ENCODE measurements at regions not wholly inside any gene's neighbourhood (a gene's known extent, or its start where the extent isn't known, plus 50 kb on each side); places are given as distances from the start of the nearest gene placed in this dataset.

GRCh38 chr6:104595311-104595820 is 264.4 kb downstream of the HACE1 start:
- in situ Hi-C loops (cut with HindIII; ENCODE audit: low pct_unique_long_range_greater_than_20kb, low sequenced_read_pairs), result no loop called here
- no peak for DNase-seq (ENCODE audit: low read depth)

GRCh38 chr6:104591573-104592334 is 268.0 kb downstream of the HACE1 start:
- DNase-seq (ENCODE audit: low read depth), result no peak
- in situ Hi-C loops (cut with HindIII; ENCODE audit: low pct_unique_long_range_greater_than_20kb, low sequenced_read_pairs), result no loop called here

GRCh38 chr6:104589940-104590339 is 269.8 kb downstream of the HACE1 start:
- no peak for DNase-seq (ENCODE audit: low read depth)
- in situ Hi-C loops (cut with HindIII; ENCODE audit: low pct_unique_long_range_greater_than_20kb, low sequenced_read_pairs), result no loop called here

GRCh38 chr6:104585646-104586045 is 274.1 kb downstream of the HACE1 start:
- DNase-seq (ENCODE audit: low read depth), result no peak
- in situ Hi-C loops (cut with HindIII; ENCODE audit: low pct_unique_long_range_greater_than_20kb, low sequenced_read_pairs), result no loop called here

- in situ Hi-C loops (cut with HindIII; ENCODE audit: low pct_unique_long_range_greater_than_20kb, low sequenced_read_pairs), result no loop called here
- no peak for DNase-seq (ENCODE audit: low read depth)
Measured at GRCh38 chr6:104580452-104580851, 279.3 kb downstream of the HACE1 start.

GRCh38 chr6:104579310-104579863 is 280.3 kb downstream of the HACE1 start:
- in situ Hi-C loops (cut with HindIII; ENCODE audit: low pct_unique_long_range_greater_than_20kb, low sequenced_read_pairs), result no loop called here
- DNase-seq (ENCODE audit: low read depth), result no peak

GRCh38 chr6:104575536-104575935 is 284.2 kb downstream of the HACE1 start:
- in situ Hi-C loops (cut with HindIII; ENCODE audit: low pct_unique_long_range_greater_than_20kb, low sequenced_read_pairs), result no loop called here
- no peak for DNase-seq (ENCODE audit: low read depth)

GRCh38 chr6:104574135-104574750 is 285.5 kb downstream of the HACE1 start:
- DNase-seq (ENCODE audit: low read depth), result no peak
- in situ Hi-C loops (cut with HindIII; ENCODE audit: low pct_unique_long_range_greater_than_20kb, low sequenced_read_pairs), result no loop called here

- DNase-seq (ENCODE audit: low read depth), result no peak
- in situ Hi-C loops (cut with HindIII; ENCODE audit: low pct_unique_long_range_greater_than_20kb, low sequenced_read_pairs), result no loop called here
Measured at GRCh38 chr6:104573350-104573749, 286.4 kb downstream of the HACE1 start.

- no peak for DNase-seq (ENCODE audit: low read depth)
- in situ Hi-C loops (cut with HindIII; ENCODE audit: low pct_unique_long_range_greater_than_20kb, low sequenced_read_pairs), result no loop called here
Measured at GRCh38 chr6:104572901-104573300, 286.8 kb downstream of the HACE1 start.

- DNase-seq (ENCODE audit: low read depth), result no peak
- in situ Hi-C loops (cut with HindIII; ENCODE audit: low pct_unique_long_range_greater_than_20kb, low sequenced_read_pairs), result no loop called here
Measured at GRCh38 chr6:104566411-104566810, 293.3 kb downstream of the HACE1 start.

GRCh38 chr6:104563306-104563705 is 296.4 kb downstream of the HACE1 start:
- in situ Hi-C loops (cut with HindIII; ENCODE audit: low pct_unique_long_range_greater_than_20kb, low sequenced_read_pairs), result no loop called here
- DNase-seq (ENCODE audit: low read depth), result no peak

GRCh38 chr6:104559435-104560202 is 300.1 kb downstream of the HACE1 start:
- in situ Hi-C loops (cut with HindIII; ENCODE audit: low pct_unique_long_range_greater_than_20kb, low sequenced_read_pairs), result no loop called here
- no peak for DNase-seq (ENCODE audit: low read depth)

- DNase-seq (ENCODE audit: low read depth), result no peak
- in situ Hi-C loops (cut with HindIII; ENCODE audit: low pct_unique_long_range_greater_than_20kb, low sequenced_read_pairs), result no loop called here
Measured at GRCh38 chr6:104558746-104559145, 301.0 kb downstream of the HACE1 start.

- in situ Hi-C loops (cut with HindIII; ENCODE audit: low pct_unique_long_range_greater_than_20kb, low sequenced_read_pairs), result no loop called here
- DNase-seq (ENCODE audit: low read depth), result no peak
Measured at GRCh38 chr6:104548297-104548696, 311.4 kb downstream of the HACE1 start.

- DNase-seq (ENCODE audit: low read depth), result no peak
- in situ Hi-C loops (cut with HindIII; ENCODE audit: low pct_unique_long_range_greater_than_20kb, low sequenced_read_pairs), result no loop called here
Measured at GRCh38 chr6:104541411-104541810, 318.3 kb downstream of the HACE1 start.

GRCh38 chr6:104540743-104541142 is 319.0 kb downstream of the HACE1 start:
- in situ Hi-C loops (cut with HindIII; ENCODE audit: low pct_unique_long_range_greater_than_20kb, low sequenced_read_pairs), result no loop called here
- no peak for DNase-seq (ENCODE audit: low read depth)

GRCh38 chr6:104539173-104539572 is 320.5 kb downstream of the HACE1 start:
- in situ Hi-C loops (cut with HindIII; ENCODE audit: low pct_unique_long_range_greater_than_20kb, low sequenced_read_pairs), result no loop called here
- DNase-seq (ENCODE audit: low read depth), result no peak

- in situ Hi-C loops (cut with HindIII; ENCODE audit: low pct_unique_long_range_greater_than_20kb, low sequenced_read_pairs), result no loop called here
- DNase-seq (ENCODE audit: low read depth), result no peak
Measured at GRCh38 chr6:104537872-104538271, 321.8 kb downstream of the HACE1 start.
